ENCODE measurements at regions not wholly inside any gene's neighbourhood (a gene's known extent, or its start where the extent isn't known, plus 50 kb on each side); places are given as distances from the start of the nearest gene placed in this dataset.

DNA sequence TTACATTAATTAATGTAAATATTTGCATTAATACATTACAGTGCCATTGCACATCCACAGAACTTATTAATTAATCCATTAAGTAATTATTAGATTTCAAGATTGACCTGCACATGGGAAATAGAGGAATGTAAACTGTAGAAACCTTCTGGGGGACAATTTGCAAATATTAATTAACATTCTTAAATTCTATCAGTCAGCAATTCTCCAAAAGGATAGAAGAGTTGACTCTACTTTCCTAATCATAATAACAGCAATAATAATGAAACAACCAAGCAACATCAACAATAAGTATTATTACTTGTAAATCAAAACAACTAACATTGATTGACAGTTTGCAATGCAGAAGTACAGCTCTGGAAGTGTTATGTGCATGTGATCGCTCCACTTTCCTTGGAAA lies 281.6 kb upstream of the CRIM1 start:
- no peak for DNase-seq (ENCODE audit: low spot score)
- intact Hi-C loops (cut with DNase I), result no loop called here

GRCh38 chr2:36071698-36072097 lies 283.9 kb upstream of the CRIM1 start:
- intact Hi-C loops (cut with DNase I), result no loop called here
- no peak for DNase-seq (ENCODE audit: low spot score)

DNA sequence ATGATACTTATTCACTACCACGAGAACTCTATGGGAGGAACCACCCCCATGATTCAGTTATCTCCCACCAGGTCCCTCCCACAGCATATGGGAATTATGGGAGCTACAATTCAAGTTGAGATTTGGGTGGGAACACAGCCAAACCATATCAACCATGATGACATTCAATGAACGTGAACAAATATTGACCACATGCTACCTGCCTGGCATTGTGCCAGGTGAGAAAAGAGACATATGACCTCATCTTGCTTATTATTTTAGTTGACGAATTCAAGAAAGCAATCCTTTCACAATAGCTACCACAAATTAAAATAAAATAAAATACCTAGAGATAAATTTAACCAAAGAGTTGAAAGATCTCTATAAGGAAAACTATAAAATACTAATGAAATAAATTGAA lies 286.5 kb upstream of the CRIM1 start:
- no peak for DNase-seq (ENCODE audit: low spot score)
- intact Hi-C loops (cut with DNase I), result no loop called here

DNA sequence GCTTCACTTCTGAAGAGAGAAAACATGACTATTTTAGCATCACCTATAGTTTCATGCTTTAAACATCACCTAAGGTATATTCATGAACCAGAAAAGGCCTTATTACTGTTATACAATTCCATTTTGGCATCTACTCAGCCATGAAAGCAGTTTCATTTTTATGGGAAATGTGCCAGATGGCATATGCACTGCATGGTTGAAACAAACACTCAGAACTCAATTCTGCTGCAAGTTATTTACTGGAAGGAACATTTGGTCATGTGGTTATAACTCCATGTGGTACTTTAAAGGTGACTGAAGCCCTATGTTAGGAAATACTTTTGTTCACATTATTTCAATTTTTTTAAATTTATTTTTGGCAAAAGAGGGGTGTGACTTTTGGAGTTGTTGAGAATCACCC lies 287.5 kb upstream of the CRIM1 start:
- intact Hi-C loops (cut with DNase I), result no loop called here
- DNase-seq (ENCODE audit: low spot score), result no peak

DNA sequence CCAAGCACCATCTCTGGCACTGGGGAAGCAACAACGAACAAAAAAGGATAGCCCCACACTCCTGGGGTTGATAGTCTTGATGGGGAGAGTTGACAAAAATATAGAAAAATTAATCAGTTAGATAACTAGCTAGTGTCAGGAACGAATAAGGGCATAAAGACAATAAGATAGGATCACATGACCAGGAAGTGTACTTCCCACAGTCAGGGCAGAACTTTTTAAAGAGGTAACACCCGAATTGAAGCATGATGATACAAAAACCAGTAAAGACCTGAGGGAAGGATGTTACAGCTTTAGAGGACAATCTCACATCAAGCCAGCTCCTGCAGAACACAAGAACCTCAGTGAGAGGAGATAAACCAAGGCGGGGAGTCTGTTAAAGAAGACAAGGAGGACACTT lies 295.4 kb upstream of the CRIM1 start:
- DNase-seq (ENCODE audit: low spot score), result no peak
- intact Hi-C loops (cut with DNase I), result no loop called here

DNA sequence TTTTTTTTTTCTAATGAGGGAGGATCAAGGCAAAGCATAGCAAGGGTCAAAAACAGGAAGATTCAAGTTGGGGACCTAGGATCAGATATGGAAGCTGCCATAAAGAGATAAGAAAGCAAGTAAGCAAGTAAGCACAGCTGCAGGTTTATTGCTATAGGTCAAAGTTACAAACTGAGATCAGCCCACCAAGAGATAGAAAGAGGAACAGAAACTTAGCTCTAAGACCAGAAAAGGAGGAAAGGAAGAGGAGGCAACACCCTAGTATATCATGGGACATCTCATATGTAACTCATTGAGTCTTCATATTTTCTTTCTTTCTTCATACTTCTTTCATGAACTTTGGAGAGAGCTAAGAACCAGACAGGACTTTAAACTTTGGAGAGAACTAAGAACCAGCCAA lies 295.9 kb upstream of the CRIM1 start:
- DNase-seq (ENCODE audit: low spot score), result no peak
- intact Hi-C loops (cut with DNase I), result no loop called here

DNA sequence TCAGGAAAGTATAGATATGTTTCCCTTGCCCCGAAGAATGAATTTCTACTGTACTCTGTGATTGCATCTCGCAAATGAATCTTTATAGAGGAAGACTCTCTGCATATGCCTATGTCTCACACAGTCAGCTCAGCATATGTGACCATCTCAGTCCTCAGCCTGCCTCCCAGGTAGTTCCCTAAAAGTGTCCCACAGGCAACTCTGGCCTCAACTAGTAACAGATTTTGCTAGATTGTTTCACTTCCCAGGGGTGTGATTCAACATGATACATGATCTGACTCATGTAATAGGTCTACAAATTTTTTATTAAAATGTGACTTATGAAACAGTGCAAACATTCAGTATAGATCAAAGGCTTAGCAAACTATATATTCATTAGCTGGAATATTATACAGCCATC lies 296.6 kb upstream of the CRIM1 start:
- intact Hi-C loops (cut with DNase I), result no loop called here

GRCh38 chr2:36058076-36058475 lies 297.5 kb upstream of the CRIM1 start:
- no peak for DNase-seq (ENCODE audit: low spot score)
- intact Hi-C loops (cut with DNase I), result no loop called here

More for the DNA sequence above, 296.6 kb upstream of the CRIM1 start:
- no peak for DNase-seq (ENCODE audit: low spot score)

DNA sequence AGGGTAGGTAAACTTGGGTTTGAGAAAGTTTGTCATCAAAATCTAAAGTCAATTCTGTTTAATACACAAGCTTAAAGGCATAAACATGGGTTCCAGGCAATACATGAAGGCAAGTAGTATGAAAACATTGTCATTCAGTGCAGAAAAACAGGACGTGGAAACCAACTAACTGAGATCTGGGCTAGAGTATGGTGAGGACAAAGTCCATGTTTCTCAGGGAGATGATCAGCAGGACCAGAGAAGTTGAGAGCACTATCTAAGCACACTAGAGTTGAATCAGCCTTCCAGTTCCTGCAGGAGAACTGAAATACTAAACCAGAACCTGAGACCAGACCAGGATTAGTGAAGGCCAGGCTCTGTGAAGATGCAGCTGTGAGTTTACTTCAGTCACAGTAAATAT lies 302.8 kb upstream of the CRIM1 start:
- no peak for DNase-seq (ENCODE audit: low spot score)
- intact Hi-C loops (cut with DNase I), result no loop called here

GRCh38 chr2:36044411-36044810 lies 311.2 kb upstream of the CRIM1 start:
- intact Hi-C loops (cut with DNase I), result no loop called here

GRCh38 chr2:36035137-36035536 lies 320.4 kb upstream of the CRIM1 start:
- DNase-seq (ENCODE audit: low spot score), result no peak
- intact Hi-C loops (cut with DNase I), result no loop called here

More at GRCh38 chr2:36044411-36044810, 311.2 kb upstream of the CRIM1 start:
- DNase-seq (ENCODE audit: low spot score), result no peak

DNA sequence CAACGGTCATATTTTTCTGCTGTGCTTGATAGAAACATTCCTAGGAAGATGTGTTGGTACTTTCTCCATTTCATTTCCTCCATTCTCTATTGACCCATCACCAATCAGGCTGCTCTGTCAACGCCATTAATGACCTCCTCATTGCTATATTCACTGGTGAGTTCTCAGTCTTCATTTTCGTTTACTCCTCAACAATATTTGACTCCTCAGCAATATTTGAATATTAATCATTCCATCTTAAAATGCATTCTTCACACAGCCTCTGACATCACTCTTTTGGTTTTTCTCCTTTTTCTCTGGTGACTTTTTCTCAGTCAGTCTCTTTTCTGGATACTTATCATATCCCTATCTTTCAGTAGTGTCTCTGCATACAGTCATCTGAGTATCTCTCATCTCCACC lies 323.5 kb upstream of the CRIM1 start:
- intact Hi-C loops (cut with DNase I), result no loop called here
- DNase-seq (ENCODE audit: low spot score), result no peak

- intact Hi-C loops (cut with DNase I), result no loop called here
Observed at GRCh38 chr2:36031471-36031870, 324.1 kb upstream of the CRIM1 start.

DNA sequence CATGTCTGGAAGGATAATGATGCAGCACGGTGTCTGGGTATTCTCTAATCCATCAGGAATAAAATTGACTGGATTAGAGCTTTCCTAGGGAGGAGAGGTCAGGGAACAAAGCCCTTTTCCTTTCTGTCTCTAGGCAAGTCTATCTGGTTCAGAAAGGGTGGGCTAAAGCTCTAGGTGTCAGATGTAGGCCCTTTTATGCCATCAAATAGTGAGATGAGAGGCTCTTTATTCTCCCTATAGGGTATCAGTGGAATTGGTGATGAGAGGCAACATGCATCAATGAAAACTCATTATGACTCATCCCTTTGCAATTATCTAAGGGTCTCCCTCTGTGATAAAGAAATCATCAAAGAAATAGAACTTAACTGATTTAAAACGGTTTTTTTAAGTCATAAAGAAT lies 328.0 kb upstream of the CRIM1 start:
- intact Hi-C loops (cut with DNase I), result no loop called here
- no peak for DNase-seq (ENCODE audit: low spot score)

More at GRCh38 chr2:36031471-36031870, 324.1 kb upstream of the CRIM1 start:
- DNase-seq (ENCODE audit: low spot score), result no peak

DNA sequence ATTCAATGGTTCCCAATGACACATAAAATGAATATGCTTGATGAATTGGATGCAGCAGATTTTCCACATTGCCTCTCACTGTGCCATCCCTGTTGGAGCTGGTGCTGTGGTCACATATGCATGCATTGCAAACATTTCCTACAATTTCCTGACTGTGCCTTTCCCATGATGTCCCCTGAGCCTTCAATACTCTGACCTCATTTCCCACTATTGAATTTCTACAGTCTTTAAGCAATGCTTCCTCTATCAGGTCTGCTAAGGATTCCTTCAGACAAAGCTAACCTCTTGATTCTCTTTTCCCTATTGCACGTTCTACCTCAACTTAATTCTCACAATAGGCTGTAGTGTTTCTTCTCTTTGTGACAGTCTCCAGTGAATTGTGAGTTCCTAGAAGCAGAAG lies 342.5 kb upstream of the CRIM1 start:
- intact Hi-C loops (cut with DNase I), result no loop called here
- DNase-seq (ENCODE audit: low spot score), result no peak

- intact Hi-C loops (cut with DNase I), result no loop called here
- DNase-seq (ENCODE audit: low spot score), result no peak
Observed at GRCh38 chr2:36006444-36006843, 349.1 kb upstream of the CRIM1 start.

GRCh38 chr2:36002941-36003340 lies 352.6 kb upstream of the CRIM1 start:
- intact Hi-C loops (cut with DNase I), result no loop called here
- no peak for DNase-seq (ENCODE audit: low spot score)

DNA sequence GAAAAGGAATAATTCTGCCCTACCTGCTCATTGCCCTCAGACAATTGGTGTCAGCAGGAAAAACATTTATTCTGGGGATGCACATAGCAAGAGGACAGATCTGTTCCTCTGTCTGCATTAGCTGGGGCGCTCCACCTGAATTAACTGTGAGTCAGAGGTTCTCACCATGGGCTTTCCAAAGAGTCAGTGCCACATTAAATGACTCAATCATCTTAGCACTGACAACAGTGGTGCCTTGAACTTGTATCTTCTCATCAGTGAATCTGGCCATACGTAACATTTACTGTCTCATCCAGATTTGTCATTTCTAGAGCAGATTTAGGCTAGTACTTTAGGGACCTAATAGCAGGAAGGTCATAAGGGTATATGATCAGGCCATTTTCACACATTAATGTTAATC lies 358.1 kb upstream of the CRIM1 start:
- intact Hi-C loops (cut with DNase I), result no loop called here

GRCh38 chr2:35989503-35989902 lies 366.1 kb upstream of the CRIM1 start:
- DNase-seq (ENCODE audit: low spot score), result no peak
- intact Hi-C loops (cut with DNase I), result no loop called here

More for the DNA sequence above, 358.1 kb upstream of the CRIM1 start:
- DNase-seq (ENCODE audit: low spot score), result no peak

- intact Hi-C loops (cut with DNase I), result no loop called here
- DNase-seq (ENCODE audit: low spot score), result no peak
Observed at GRCh38 chr2:35989040-35989439, 366.5 kb upstream of the CRIM1 start.

GRCh38 chr2:35986871-35987270 lies 368.7 kb upstream of the CRIM1 start:
- no peak for DNase-seq (ENCODE audit: low spot score)
- intact Hi-C loops (cut with DNase I), result no loop called here

- intact Hi-C loops (cut with DNase I), result no loop called here
- DNase-seq (ENCODE audit: low spot score), result no peak
Observed at GRCh38 chr2:35978218-35978617, 377.4 kb upstream of the CRIM1 start.

GRCh38 chr2:35976611-35977010 lies 379.0 kb upstream of the CRIM1 start:
- no peak for DNase-seq (ENCODE audit: low spot score)
- intact Hi-C loops (cut with DNase I), result no loop called here

All from cardiac septum (tissue), 1 donor.